Muscle layer of colon (tissue), 2 donors: ENCODE measurements at regions not wholly inside any gene's neighbourhood (a gene's known extent, or its start where the extent isn't known, plus 50 kb on each side); places are given as distances from the start of the nearest gene placed in this dataset.

ENCODE experiments used
- H3K27ac ChIP-seq: one replicate; pipeline ENCODE4 v1.7.0; 2013; ENCODE audit warnings: low read depth, mild to moderate bottlenecking, low read length, moderate library complexity
- H3K27me3 ChIP-seq, 2 donors: one replicate each; pipeline ENCODE4 v1.7.0; 2013; ENCODE audit warnings: low read length in 2 of 2, mild to moderate bottlenecking in 2 of 2; ENCODE audit not compliant: insufficient read depth in 2 of 2, control insufficient read depth in 1 of 2
- H3K36me3 ChIP-seq: one replicate; pipeline ENCODE4 v1.7.0; 2013; ENCODE audit warnings: mild to moderate bottlenecking, low read length; ENCODE audit not compliant: insufficient read depth
- H3K4me1 ChIP-seq: one replicate; pipeline ENCODE4 v1.7.0; 2013; ENCODE audit warnings: mild to moderate bottlenecking, low read length; ENCODE audit not compliant: insufficient read depth
- H3K4me3 ChIP-seq, 2 donors: one replicate each; pipeline ENCODE4 v1.7.0; 2013; ENCODE audit warnings: low read length in 2 of 2, low read depth in 1 of 2, mild to moderate bottlenecking in 1 of 2, moderate library complexity in 1 of 2
- H3K9ac ChIP-seq: one replicate; pipeline ENCODE4 v1.7.0; 2013; ENCODE audit warnings: low read length
- H3K9me3 ChIP-seq: one replicate; pipeline ENCODE4 v1.7.0; 2013; ENCODE audit warnings: mild to moderate bottlenecking, low read length
- donor health status: abdominal sarcoma.
- donor health status: Adenocarcinoma of cecum.

- Histone ChIP-seq H3K9ac (no peak overlapping the region), H3K36me3 (peaks cover 12% of the 10 kb centered on the region), H3K9me3 (no peaks in the 10 kb centered on the region), H3K27ac (no peak overlapping the region), H3K4me3 (no peak overlapping the region), H3K27me3 (no peaks in the 10 kb centered on the region), H3K4me1 (peaks cover 13% of the 10 kb centered on the region)
Measured at GRCh38 chr7:130931423-130931822, 197.4 kb upstream of the KLF14 start.

DNA sequence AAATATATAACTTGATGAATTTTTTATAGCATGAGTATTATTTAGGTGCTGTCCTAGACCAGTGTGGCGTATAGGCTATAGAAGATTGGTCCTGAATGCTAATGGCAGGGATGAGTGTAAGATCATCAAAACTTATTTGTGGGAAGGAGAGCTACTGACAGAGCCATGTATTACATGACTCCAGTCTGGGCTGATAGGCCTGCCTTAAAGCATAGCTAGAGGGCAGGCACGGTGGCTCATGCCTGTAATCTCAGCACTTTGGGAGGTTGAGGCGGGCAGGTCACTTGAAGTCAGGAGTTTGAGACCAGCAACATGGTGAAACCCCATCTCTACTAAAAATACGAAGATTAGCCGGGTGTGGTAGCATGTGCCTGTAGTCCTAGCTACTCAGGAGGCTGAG is 198.1 kb upstream of the KLF14 start:
- H3K4me1 ChIP-seq = peaks cover 13% of the 10 kb centered on the region
- no peaks in the 10 kb centered on the region for H3K9me3 ChIP-seq
- no peak overlapping the region for H3K9ac ChIP-seq
- no peak overlapping the region for H3K4me3 ChIP-seq
- H3K27me3 ChIP-seq = no peaks in the 10 kb centered on the region
- H3K27ac ChIP-seq = no peak overlapping the region
- peaks cover 12% of the 10 kb centered on the region for H3K36me3 ChIP-seq

DNA sequence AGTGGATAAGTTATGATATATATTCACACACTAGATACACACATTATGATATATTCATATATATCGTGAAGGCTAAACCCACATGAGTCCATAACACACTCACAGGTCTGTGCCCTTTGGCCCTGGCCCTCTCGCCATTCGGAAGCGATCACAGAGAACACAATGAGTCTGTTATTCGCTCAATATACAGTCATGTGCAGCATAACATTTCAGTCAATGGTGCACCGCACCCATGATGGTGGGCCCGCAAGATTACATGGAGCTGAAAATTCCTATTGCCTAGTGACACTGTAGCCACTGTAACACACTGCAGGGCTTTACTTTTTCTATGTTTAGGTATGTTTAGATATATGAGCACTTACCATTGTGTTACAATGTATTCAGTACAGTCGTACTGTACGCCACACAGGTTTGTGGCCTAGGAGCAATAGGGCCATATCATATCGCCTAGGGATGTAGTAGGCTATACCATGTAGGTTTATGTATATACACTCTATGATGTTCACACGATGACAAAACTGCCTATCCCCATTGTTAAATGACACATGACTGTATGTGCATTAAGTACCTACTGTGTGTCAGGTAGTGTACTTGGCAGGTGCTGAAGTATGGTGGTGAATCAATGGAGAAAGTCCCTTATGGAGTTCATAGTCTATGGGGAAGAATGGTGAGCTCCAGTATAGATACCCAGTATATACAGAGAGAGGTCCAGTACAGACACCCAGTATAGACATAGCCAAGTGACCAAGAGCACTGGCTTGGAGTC is 198.8 kb upstream of the KLF14 start:
- H3K36me3 ChIP-seq = peaks cover 12% of the 10 kb centered on the region
- no peaks in the 10 kb centered on the region for H3K27me3 ChIP-seq
- no peaks in the 10 kb centered on the region for H3K9me3 ChIP-seq
- no peak overlapping the region for H3K4me3 ChIP-seq
- H3K27ac ChIP-seq = no peak overlapping the region
- H3K9ac ChIP-seq = no peak overlapping the region
- H3K4me1 ChIP-seq = peaks cover 13% of the 10 kb centered on the region

- peaks cover 22% of the 10 kb centered on the region for H3K4me1 ChIP-seq
- no peak overlapping the region for H3K27ac ChIP-seq
- no peak overlapping the region for H3K4me3 ChIP-seq
- peaks cover 12% of the 10 kb centered on the region for H3K36me3 ChIP-seq
- H3K9ac ChIP-seq = no peak overlapping the region
- no peaks in the 10 kb centered on the region for H3K9me3 ChIP-seq
- no peaks in the 10 kb centered on the region for H3K27me3 ChIP-seq
Measured at GRCh38 chr7:130933919-130934318, 199.9 kb upstream of the KLF14 start.

- H3K27ac ChIP-seq = peak overlapping the region; percentile 1
- H3K4me1 ChIP-seq = peaks cover 24% of the 10 kb centered on the region
- H3K36me3 ChIP-seq = peaks cover 12% of the 10 kb centered on the region
- no peaks in the 10 kb centered on the region for H3K27me3 ChIP-seq
- H3K9ac ChIP-seq = no peak overlapping the region
- H3K9me3 ChIP-seq = no peaks in the 10 kb centered on the region
- H3K4me3 ChIP-seq = no peak overlapping the region
Measured at GRCh38 chr7:130935564-130936157, 201.7 kb upstream of the KLF14 start.

- H3K4me3 ChIP-seq = no peak overlapping the region
- no peaks in the 10 kb centered on the region for H3K27me3 ChIP-seq
- H3K9ac ChIP-seq = no peak overlapping the region
- H3K36me3 ChIP-seq = peaks cover 12% of the 10 kb centered on the region
- no peaks in the 10 kb centered on the region for H3K9me3 ChIP-seq
- H3K27ac ChIP-seq = no peak overlapping the region
- peaks cover 24% of the 10 kb centered on the region for H3K4me1 ChIP-seq
Measured at GRCh38 chr7:130936202-130936931, 202.4 kb upstream of the KLF14 start.

- Histone ChIP-seq H3K4me1 (peaks cover 29% of the 10 kb centered on the region), H3K36me3 (peaks cover 12% of the 10 kb centered on the region), H3K9me3 (no peaks in the 10 kb centered on the region), H3K9ac (no peak overlapping the region), H3K4me3 (no peak overlapping the region), H3K27me3 (no peaks in the 10 kb centered on the region), H3K27ac (no peak overlapping the region)
Measured at GRCh38 chr7:130937016-130937415, 203.0 kb upstream of the KLF14 start.

DNA sequence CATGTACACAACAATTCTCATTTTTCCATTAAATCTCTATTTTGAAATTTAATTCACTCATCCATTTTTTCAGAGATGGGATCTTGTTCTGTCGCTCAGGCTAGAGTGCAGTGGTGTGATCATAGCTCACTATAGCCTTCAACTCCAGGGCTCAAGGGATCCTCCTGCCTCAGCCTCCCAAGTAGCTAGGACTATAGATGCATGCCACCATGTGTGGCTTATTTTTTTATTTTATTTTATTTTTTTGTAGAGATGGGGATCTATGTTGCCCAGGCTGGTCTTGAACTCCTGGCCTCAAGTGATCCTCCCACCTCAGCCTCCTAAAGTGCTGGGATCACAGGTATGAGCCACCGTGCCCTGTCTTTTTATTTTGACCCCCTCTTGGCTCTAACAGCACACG is 203.8 kb upstream of the KLF14 start:
- Histone ChIP-seq H3K9ac (no peak overlapping the region), H3K36me3 (peaks cover 12% of the 10 kb centered on the region), H3K27me3 (no peaks in the 10 kb centered on the region), H3K27ac (no peak overlapping the region), H3K9me3 (no peaks in the 10 kb centered on the region), H3K4me1 (peaks cover 36% of the 10 kb centered on the region), H3K4me3 (no peak overlapping the region)

GRCh38 chr7:130938661-130939060 is 204.7 kb upstream of the KLF14 start:
- peaks cover 12% of the 10 kb centered on the region for H3K36me3 ChIP-seq
- no peak overlapping the region for H3K4me3 ChIP-seq
- no peaks in the 10 kb centered on the region for H3K9me3 ChIP-seq
- no peak overlapping the region for H3K27ac ChIP-seq
- no peak overlapping the region for H3K9ac ChIP-seq
- H3K4me1 ChIP-seq = peaks cover 44% of the 10 kb centered on the region
- no peaks in the 10 kb centered on the region for H3K27me3 ChIP-seq

DNA sequence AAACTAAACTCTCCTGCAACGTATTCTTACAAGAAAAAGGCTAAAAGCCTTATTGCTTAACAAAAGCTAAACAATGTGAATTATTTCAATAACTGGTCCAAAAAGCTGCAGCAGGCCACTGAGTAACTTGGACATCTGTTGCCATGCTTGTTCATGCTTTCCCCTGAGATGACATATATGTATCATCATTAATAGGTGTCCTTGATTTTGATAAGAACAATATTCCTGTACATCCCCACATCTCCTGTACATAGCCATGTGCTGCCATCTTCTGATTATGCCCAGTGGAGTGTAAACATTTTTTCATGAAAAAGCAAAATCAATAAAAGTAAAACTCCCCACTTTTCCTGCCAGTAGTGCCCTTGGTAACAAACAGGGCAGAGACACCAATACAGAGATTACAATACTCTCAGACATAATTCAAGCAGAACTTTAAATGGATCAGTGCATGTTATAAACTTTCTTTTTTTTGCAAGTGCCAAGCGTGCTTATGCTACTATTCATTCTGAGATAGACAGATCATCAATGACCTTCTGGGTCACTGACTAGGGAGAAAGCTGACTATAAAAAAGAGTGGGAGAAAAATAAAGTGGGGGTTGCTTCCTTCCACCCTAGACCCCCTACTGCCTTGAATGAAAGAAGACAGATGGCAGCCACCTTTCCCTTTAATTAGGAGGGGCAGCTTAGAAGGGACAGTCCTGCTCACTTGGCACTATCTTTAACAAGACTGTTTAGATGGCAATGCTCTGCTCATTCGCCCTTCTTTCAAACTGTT is 205.5 kb upstream of the KLF14 start:
- Histone ChIP-seq H3K9ac (no peak overlapping the region), H3K27me3 (no peaks in the 10 kb centered on the region), H3K36me3 (peaks cover 12% of the 10 kb centered on the region), H3K9me3 (no peaks in the 10 kb centered on the region), H3K4me3 (no peak overlapping the region), H3K27ac (no peak overlapping the region), H3K4me1 (peaks cover 51% of the 10 kb centered on the region)

GRCh38 chr7:130940326-130940725 is 206.3 kb upstream of the KLF14 start:
- H3K9ac ChIP-seq = no peak overlapping the region
- no peaks in the 10 kb centered on the region for H3K27me3 ChIP-seq
- no peak overlapping the region for H3K4me3 ChIP-seq
- H3K4me1 ChIP-seq = peaks cover 51% of the 10 kb centered on the region
- no peaks in the 10 kb centered on the region for H3K9me3 ChIP-seq
- H3K27ac ChIP-seq = no peak overlapping the region
- H3K36me3 ChIP-seq = peaks cover 10% of the 10 kb centered on the region
